ENCODE measurements at regions not wholly inside any gene's neighbourhood (a gene's known extent, or its start where the extent isn't known, plus 50 kb on each side); places are given as distances from the start of the nearest gene placed in this dataset.

DNA sequence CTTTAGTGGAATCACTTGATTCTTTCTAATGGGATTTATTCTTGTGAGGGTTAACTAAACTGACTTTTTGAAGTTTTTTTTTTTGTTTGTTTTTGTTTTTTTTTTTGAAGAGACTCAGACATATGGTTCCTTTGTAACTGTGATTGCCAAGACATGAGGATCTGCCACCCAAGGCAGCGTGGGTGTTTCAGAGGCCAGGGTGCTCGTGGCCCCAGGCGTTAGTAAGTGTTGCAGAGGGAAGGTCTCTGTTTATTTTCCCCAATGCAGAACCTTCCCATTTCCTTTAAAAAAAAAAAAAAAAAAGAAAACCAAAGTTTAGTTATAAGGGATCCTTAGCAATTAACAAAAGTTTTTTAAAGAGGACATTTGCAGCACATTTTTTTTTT is 94.8 kb downstream of the CTTN start:
- CTCF ChIA-PET: no interaction called here
- TF ChIP-seq CBX3 (IDR thresholded peaks at IDR 0.05; ENCODE audit: low read depth): no peak
- TF ChIP-seq REST (IDR thresholded peaks at IDR 0.05; ENCODE audit: low read depth): no peak
- no peak for TF ChIP-seq FOSL1 (IDR thresholded peaks at IDR 0.05; ENCODE audit: low read depth)
- TF ChIP-seq POLR2AphosphoS5 (IDR thresholded peaks at IDR 0.05; ENCODE audit: low read depth, low read length): no peak
- TF ChIP-seq, protein P1, sequence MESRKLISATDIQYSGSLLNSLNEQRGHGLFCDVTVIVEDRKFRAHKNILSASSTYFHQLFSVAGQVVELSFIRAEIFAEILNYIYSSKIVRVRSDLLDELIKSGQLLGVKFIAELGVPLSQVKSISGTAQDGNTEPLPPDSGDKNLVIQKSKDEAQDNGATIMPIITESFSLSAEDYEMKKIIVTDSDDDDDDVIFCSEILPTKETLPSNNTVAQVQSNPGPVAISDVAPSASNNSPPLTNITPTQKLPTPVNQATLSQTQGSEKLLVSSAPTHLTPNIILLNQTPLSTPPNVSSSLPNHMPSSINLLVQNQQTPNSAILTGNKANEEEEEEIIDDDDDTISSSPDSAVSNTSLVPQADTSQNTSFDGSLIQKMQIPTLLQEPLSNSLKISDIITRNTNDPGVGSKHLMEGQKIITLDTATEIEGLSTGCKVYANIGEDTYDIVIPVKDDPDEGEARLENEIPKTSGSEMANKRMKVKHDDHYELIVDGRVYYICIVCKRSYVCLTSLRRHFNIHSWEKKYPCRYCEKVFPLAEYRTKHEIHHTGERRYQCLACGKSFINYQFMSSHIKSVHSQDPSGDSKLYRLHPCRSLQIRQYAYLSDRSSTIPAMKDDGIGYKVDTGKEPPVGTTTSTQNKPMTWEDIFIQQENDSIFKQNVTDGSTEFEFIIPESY (IDR thresholded peaks at IDR 0.05; ENCODE audit: extremely low read depth, insufficient replicate concordance, low read length): no peak
- TF ChIP-seq SP1 (IDR thresholded peaks at IDR 0.05; ENCODE audit: low read depth): no peak
- TF ChIP-seq, protein P2, sequence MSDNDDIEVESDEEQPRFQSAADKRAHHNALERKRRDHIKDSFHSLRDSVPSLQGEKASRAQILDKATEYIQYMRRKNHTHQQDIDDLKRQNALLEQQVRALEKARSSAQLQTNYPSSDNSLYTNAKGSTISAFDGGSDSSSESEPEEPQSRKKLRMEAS (IDR thresholded peaks at IDR 0.05): no peak
- no peak for TF ChIP-seq EZH2 (IDR thresholded peaks at IDR 0.05)
- Histone ChIP-seq H3K9me2 (ENCODE audit: insufficient read depth) (no peaks in the 10 kb centered on the region), H3K27me3 (ENCODE audit: insufficient read depth, low read length) (no peaks in the 10 kb centered on the region), H3K36me3 (ENCODE audit: control insufficient read depth in 1 of 2, insufficient read depth in 2 of 2, low read length in 2 of 2) (no peaks in the 10 kb centered on the region), H3K4me2 (ENCODE audit: low read length) (no peak overlapping the region), H3K4me3 (replicated peaks in 1 of 2; ENCODE audit: low read depth in 1 of 2, low read length in 2 of 2) (no peak overlapping the region), H3K79me2 (ENCODE audit: insufficient read depth, low read length) (no peaks in the 10 kb centered on the region), H3K9ac (ENCODE audit: low read length) (no peak overlapping the region), H3K9me3 (ENCODE audit: control insufficient read depth in 1 of 2, insufficient read depth in 1 of 2, low read depth in 1 of 2, low read length in 2 of 2) (peaks cover 7 to 12% of the 10 kb centered on the region in 2 experiments; a peak in 2 of 4 replicates), H4K20me1 (ENCODE audit: insufficient read depth) (no peaks in the 10 kb centered on the region), H3K27ac (ENCODE audit: low read depth, low read length) (no peak overlapping the region), H2AFZ (ENCODE audit: low read depth, low read length, poor library complexity, severe bottlenecking) (no peak overlapping the region), H3K4me1 (ENCODE audit: control insufficient read depth in 1 of 2, insufficient read depth in 2 of 2, low read length in 2 of 2) (no peaks in the 10 kb centered on the region)
- ATAC-seq (no peak), DNase-seq (ENCODE audit: low read depth, low spot score) (no peak)
- POLR2A ChIA-PET: no interaction called here
- RAD21 ChIA-PET (ENCODE audit: low non-redundant PET in 1 of 2, low total read pairs in 2 of 2, uncharacterized antibody in 2 of 2, unreplicated experiment in 2 of 2): interaction anchor here in 1 of 2 experiments (0.7 kb wide), 1 partner anchor 16 kb away, joined by 3 read pairs; no protein-coding TSS in a partner anchor
- intact Hi-C loops (cut with micrococcal nuclease): no loop called here
- BruUV-seq (replicated peaks): no TSS peak
